GM19240 (cell line): ENCODE measurements at regions not wholly inside any gene's neighbourhood (a gene's known extent, or its start where the extent isn't known, plus 50 kb on each side); places are given as distances from the start of the nearest gene placed in this dataset.
"Not testable (repeated sequence)": the region's sequence is repeated elsewhere in the genome, so short reads cannot be mapped to it uniquely, and the experiment has no call there.

ENCODE experiments used
- DNase-seq: peaks from one replicate; pipeline ENCODE4 v3.0.0; 2011; ENCODE audit warnings: low spot score; ENCODE audit not compliant: insufficient read length

GRCh38 chr13:76829572-76830327 lies 56.5 kb downstream of the KCTD12 start:
- no peak for DNase-seq

GRCh38 chr13:76828316-76828741 lies 57.9 kb downstream of the KCTD12 start:
- no peak for DNase-seq

DNA sequence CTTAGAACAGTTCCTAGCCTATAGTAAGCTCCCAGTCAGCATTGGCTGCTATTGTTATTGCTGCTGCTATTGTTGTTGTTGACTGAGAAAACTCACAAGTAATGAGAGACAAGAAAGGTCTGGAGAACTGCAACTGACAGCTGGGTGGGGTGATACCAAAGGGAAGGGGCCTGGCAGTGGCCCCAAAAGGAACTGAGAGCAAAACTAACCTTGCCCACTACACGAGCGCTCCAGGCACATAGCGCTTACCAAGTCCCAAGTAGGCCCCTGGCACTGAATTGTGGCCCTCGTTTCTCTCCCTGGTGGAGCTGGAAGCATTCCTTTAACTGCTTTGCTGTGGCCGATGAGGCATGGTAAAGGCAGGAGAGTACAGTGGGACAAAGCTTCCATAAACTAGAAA lies 59.7 kb downstream of the KCTD12 start:
- no peak for DNase-seq

- no peak for DNase-seq
Measured at GRCh38 chr13:76825430-76825829, 60.8 kb downstream of the KCTD12 start.

DNA sequence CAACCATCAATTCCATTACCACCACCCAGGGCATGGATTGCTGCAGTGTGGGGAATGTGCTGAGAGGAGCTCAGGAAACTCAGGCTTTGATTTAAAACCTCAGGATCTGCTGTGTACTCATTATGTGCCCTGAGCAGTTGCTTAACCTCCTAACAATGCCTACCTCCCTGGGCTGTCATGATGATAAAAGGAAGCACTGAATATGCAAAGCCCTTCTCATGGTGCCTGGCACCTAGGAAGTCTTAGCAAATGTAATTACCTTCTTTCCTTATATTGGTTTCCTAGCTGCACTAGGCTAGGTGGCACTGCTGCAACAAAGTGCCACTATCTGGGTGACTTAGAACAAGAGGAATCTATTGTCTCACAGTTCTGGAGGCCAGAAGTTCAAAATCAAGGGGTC lies 62.2 kb downstream of the KCTD12 start:
- DNase-seq = no peak

DNA sequence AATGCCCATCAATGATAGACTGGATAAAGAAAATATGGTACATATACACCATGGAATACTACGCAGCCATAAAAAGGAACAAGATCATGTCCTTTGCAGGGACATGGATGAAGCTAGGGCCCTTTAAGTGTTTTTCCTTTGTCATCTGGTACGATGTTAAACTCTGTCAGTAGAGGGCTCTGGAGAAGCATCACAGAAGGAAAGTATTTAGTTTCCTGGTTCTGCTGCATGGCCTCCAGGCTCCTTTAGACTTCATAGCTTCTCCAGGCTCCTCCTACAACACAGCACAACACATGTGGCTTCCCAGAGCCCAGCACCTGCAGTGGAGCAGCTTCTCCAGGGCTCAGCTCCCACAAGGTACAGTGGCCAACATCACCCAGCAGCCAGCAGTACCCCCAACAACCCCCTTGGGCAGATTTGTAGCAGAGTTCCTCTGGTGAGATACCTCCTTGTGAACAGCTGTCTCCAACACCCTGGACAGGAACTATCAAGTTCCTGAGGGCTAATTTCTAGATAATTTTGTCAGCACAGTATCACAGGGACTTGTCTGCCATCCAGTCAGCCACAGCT lies 63.4 kb downstream of the KCTD12 start:
- no peak for DNase-seq

GRCh38 chr13:76821222-76821621 lies 65.0 kb downstream of the KCTD12 start:
- not testable (repeated sequence) for DNase-seq

DNA sequence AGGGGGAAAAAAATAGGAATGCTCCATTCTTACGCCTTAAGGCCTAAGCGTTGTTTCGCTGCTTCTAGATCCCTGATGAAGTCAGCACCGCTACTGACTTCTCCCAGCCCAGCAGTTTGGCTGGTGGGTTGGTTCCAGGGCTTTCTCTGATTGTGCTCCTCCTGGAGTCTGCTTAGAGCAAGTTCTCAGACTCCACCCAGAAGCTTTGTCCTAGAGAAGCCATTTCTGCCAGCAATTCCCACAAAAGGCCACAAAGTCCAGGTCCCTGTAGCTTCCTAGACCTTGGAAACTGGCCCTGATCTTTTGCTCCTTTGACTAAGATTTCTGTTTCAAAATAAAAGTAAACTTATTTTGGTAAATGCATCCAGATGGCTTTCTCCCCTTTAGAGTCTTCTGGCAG lies 65.4 kb downstream of the KCTD12 start:
- no peak for DNase-seq

GRCh38 chr13:76816394-76816793 lies 69.8 kb downstream of the KCTD12 start:
- no peak for DNase-seq

- DNase-seq = no peak
Measured at GRCh38 chr13:76815344-76815743, 70.9 kb downstream of the KCTD12 start.

DNA sequence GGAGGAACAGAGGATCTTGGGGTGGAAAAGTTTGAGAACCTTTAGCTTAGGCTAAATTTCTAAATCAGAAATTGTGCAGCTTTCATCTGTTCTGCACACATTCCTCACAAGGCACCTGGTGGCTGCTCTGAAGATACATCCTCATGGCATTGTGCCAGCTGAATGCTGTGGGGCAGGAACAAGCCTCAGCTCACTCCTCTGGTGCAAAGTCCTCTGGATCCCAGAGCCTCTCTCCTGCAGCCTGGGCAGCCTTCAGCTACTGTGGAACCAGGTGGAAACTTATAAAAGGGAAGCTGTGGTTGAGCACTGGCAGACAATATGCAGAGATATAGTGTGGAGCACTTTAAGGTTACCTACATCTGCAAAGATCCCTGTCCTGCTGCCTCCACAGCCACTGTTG lies 72.3 kb downstream of the KCTD12 start:
- DNase-seq = no peak

GRCh38 chr13:76813000-76813691 lies 73.1 kb downstream of the KCTD12 start:
- no peak for DNase-seq

- no peak for DNase-seq
Measured at GRCh38 chr13:76812206-76812897, 73.9 kb downstream of the KCTD12 start.

DNA sequence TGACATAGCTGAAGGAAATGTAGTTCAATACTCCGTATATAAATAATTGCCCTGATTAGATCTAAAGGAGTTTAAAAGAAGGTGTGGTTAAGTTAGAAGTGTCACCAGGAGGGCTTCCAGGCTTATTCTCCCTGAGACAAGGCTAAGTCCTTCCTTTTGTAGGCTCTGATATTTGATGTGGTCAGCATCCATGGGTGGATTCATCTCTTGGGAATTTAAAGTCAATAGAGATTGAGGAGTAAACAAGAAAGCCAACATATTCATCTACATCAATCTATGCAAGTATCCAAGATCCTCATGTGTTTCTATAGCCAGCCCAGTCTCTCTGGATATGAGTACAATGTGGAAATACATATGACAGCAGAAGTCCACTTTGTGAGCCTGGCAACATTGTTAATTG lies 76.8 kb downstream of the KCTD12 start:
- DNase-seq = no peak

- no peak for DNase-seq
Measured at GRCh38 chr13:76808927-76809326, 77.3 kb downstream of the KCTD12 start.

GRCh38 chr13:76804801-76805200 lies 81.4 kb downstream of the KCTD12 start:
- DNase-seq = no peak

GRCh38 chr13:76803831-76804230 lies 82.4 kb downstream of the KCTD12 start:
- DNase-seq = no peak

DNA sequence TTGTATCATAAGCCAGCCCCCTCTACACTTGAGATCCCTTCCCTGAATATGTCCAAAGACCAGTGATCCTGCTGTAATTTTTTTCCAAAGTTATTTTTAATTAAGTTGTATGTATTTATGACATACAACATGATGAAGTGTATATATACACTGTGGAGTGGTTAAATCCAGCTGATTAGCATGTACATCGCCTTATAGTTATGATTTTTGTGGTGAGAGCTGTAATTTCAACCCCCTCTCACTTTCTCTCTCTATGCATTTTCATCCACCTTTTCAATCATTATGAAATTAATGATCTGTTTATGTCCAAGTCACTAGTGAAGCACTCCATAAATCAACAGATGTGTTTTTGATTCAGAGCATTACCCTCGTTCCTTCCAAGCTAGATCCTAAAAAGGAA lies 85.3 kb downstream of the KCTD12 start:
- DNase-seq = no peak

GRCh38 chr13:76799696-76800095 lies 86.5 kb downstream of the KCTD12 start:
- no peak for DNase-seq

- no peak for DNase-seq
Measured at GRCh38 chr13:76798037-76798436, 88.2 kb downstream of the KCTD12 start.

- DNase-seq = no peak
Measured at GRCh38 chr13:76797361-76797760, 88.8 kb downstream of the KCTD12 start.

- DNase-seq = no peak
Measured at GRCh38 chr13:76796851-76797250, 89.4 kb downstream of the KCTD12 start.
